ENCODE measurements at regions not wholly inside any gene's neighbourhood (a gene's known extent, or its start where the extent isn't known, plus 50 kb on each side); places are given as distances from the start of the nearest gene placed in this dataset.

DNA sequence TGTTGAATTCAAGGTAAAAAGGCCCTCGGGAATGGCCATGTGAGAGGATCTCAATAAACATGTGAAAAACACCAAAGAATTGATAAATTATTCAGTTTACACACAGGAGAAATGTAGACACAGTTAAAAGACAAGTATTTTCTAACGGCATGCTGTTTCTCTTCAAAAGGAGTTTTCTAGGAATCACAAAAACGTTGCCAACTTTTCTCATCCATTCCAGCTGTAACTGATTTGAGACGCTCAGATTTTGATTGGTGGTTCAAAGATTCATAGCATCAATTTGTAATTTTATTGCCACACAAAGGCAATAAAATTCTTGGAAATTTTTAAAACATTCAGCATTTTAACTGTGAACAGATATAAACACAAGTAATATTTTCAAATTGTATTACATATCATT lies 384.9 kb upstream of the PFKP start:
- H3K27me3 ChIP-seq (ENCODE audit: control insufficient read depth, insufficient read depth, low read length) = no peaks in the 10 kb centered on the region
- ATAC-seq (ENCODE audit: low read depth) = no peak
- H3K9ac ChIP-seq (ENCODE audit: low read depth, low read length) = no peak overlapping the region
- no peaks in the 10 kb centered on the region for H4K20me1 ChIP-seq (ENCODE audit: insufficient read depth, low read length)
- intact Hi-C loops (cut with micrococcal nuclease) (no loop called here), dilution Hi-C loops (cut with HindIII; ENCODE audit: low sequenced_read_pairs, unreplicated experiment) (no loop called here), in situ Hi-C loops (cut with MboI; ENCODE audit: low sequenced_read_pairs) (no loop called here)
- no peaks in the 10 kb centered on the region for H3K36me3 ChIP-seq (ENCODE audit: control insufficient read depth, insufficient read depth, low read length)
- no peak overlapping the region for H3K14ac ChIP-seq (replicated peaks; ENCODE audit: low read depth, low read length)
- H2AK9ac ChIP-seq (replicated peaks; ENCODE audit: low read depth, low read length, poor library complexity) = no peak overlapping the region
- H4K5ac ChIP-seq (ENCODE audit: low read depth, low read length) = no peak overlapping the region
- no peak overlapping the region for H3K23ac ChIP-seq (ENCODE audit: low read depth, low read length)
- no peak overlapping the region for H2AFZ ChIP-seq (replicated peaks; ENCODE audit: low read length, poor library complexity)
- H3K4ac ChIP-seq (ENCODE audit: low read depth, low read length) = no peak overlapping the region
- no peaks in the 10 kb centered on the region for H3K4me1 ChIP-seq (ENCODE audit: control insufficient read depth, insufficient read depth, low read length)
- no peak overlapping the region for H3K4me3 ChIP-seq (ENCODE audit: insufficient read depth, low read depth, low read length)
- no peak overlapping the region for H2BK15ac ChIP-seq (ENCODE audit: low read depth, low read length)
- DNase-seq = no peak
- no peak overlapping the region for H3K18ac ChIP-seq (ENCODE audit: low read depth, low read length)
- H2BK20ac ChIP-seq (ENCODE audit: low read depth, low read length) = no peak overlapping the region
- POLR2A ChIA-PET (ENCODE audit: unreplicated experiment) = no interaction called here
- H3K79me1 ChIP-seq (ENCODE audit: low read depth in 1 of 2, low read length in 2 of 2) = no peaks in the 10 kb centered on the region
- no peak overlapping the region for H4K8ac ChIP-seq (ENCODE audit: low read depth in 2 of 2, low read length in 2 of 2)
- H3K27ac ChIP-seq (ENCODE audit: insufficient read depth, low read length) = no peak overlapping the region
- CTCF ChIA-PET = no interaction called here
- H3K56ac ChIP-seq (ENCODE audit: extremely low read depth, insufficient read depth, low read length) = no peak overlapping the region
- TF ChIP-seq, protein P1, sequence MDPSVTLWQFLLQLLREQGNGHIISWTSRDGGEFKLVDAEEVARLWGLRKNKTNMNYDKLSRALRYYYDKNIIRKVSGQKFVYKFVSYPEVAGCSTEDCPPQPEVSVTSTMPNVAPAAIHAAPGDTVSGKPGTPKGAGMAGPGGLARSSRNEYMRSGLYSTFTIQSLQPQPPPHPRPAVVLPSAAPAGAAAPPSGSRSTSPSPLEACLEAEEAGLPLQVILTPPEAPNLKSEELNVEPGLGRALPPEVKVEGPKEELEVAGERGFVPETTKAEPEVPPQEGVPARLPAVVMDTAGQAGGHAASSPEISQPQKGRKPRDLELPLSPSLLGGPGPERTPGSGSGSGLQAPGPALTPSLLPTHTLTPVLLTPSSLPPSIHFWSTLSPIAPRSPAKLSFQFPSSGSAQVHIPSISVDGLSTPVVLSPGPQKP (IDR thresholded peaks at IDR 0.05; ENCODE audit: borderline replicate concordance, low read depth, low read length) = no peak
- TF ChIP-seq FOS (IDR thresholded peaks at IDR 0.05; ENCODE audit: low read depth, low read length) (no peak), MAFK (IDR thresholded peaks at IDR 0.05; ENCODE audit: low read depth, low read length) (no peak), CHD1 (IDR thresholded peaks at IDR 0.05; ENCODE audit: low read depth, low read length) (no peak), POLR2A (IDR thresholded peaks at IDR 0.05; ENCODE audit: low read depth, low read length) (no peak), CEBPB (IDR thresholded peaks at IDR 0.05; ENCODE audit: low read depth, low read length) (no peak), NFE2L2 (IDR thresholded peaks at IDR 0.05; ENCODE audit: low read depth, low read length) (no peak), RFX5 (IDR thresholded peaks at IDR 0.05; ENCODE audit: low read depth, low read length) (no peak), RCOR1 (IDR thresholded peaks at IDR 0.05; ENCODE audit: insufficient replicate concordance, low read length) (no peak), RAD21 (IDR thresholded peaks at IDR 0.05; ENCODE audit: low read length) (no peak), MXI1 (IDR thresholded peaks at IDR 0.05; ENCODE audit: borderline replicate concordance, low read depth, low read length) (no peak), BHLHE40 (IDR thresholded peaks at IDR 0.05; ENCODE audit: low read depth, low read length) (no peak), MAZ (IDR thresholded peaks at IDR 0.05; ENCODE audit: borderline replicate concordance, low read depth, low read length) (no peak), SMC3 (IDR thresholded peaks at IDR 0.05; ENCODE audit: low read depth, low read length) (no peak)
- TF ChIP-seq, protein P2, sequence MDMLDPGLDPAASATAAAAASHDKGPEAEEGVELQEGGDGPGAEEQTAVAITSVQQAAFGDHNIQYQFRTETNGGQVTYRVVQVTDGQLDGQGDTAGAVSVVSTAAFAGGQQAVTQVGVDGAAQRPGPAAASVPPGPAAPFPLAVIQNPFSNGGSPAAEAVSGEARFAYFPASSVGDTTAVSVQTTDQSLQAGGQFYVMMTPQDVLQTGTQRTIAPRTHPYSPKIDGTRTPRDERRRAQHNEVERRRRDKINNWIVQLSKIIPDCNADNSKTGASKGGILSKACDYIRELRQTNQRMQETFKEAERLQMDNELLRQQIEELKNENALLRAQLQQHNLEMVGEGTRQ (IDR thresholded peaks at IDR 0.05; ENCODE audit: low read depth, low read length) = no peak
- TF ChIP-seq, protein P3, sequence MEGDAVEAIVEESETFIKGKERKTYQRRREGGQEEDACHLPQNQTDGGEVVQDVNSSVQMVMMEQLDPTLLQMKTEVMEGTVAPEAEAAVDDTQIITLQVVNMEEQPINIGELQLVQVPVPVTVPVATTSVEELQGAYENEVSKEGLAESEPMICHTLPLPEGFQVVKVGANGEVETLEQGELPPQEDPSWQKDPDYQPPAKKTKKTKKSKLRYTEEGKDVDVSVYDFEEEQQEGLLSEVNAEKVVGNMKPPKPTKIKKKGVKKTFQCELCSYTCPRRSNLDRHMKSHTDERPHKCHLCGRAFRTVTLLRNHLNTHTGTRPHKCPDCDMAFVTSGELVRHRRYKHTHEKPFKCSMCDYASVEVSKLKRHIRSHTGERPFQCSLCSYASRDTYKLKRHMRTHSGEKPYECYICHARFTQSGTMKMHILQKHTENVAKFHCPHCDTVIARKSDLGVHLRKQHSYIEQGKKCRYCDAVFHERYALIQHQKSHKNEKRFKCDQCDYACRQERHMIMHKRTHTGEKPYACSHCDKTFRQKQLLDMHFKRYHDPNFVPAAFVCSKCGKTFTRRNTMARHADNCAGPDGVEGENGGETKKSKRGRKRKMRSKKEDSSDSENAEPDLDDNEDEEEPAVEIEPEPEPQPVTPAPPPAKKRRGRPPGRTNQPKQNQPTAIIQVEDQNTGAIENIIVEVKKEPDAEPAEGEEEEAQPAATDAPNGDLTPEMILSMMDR (conservative IDR thresholded peaks at IDR 0.05; ENCODE audit: low read depth, low read length) = no peak
- peaks cover 29% of the 10 kb centered on the region for H3K9me3 ChIP-seq (ENCODE audit: control insufficient read depth, insufficient read depth, low read length)
- no peak overlapping the region for H4K91ac ChIP-seq (ENCODE audit: insufficient read depth, low read depth, low read length)
- no peak overlapping the region for H3K4me2 ChIP-seq (ENCODE audit: low read depth, low read length)
- H2AK5ac ChIP-seq (ENCODE audit: low read depth, low read length) = no peak overlapping the region
- WGBS, 2 experiments (ENCODE audit: extremely low coverage in 2 of 2, insufficient read length in 1 of 2) = no CpG with 5 or more reads among the region's 4 CpGs
- H2BK120ac ChIP-seq (ENCODE audit: low read depth, low read length) = no peak overlapping the region
- no peaks in the 10 kb centered on the region for H3K9me1 ChIP-seq (ENCODE audit: insufficient read depth, low read length)
- BruUV-seq (replicated peaks) = no TSS peak
- no peak overlapping the region for H2BK5ac ChIP-seq (ENCODE audit: low read depth, low read length, poor library complexity, severe bottlenecking)
